ENCODE measurements at regions not wholly inside any gene's neighbourhood (a gene's known extent, or its start where the extent isn't known, plus 50 kb on each side); places are given as distances from the start of the nearest gene placed in this dataset.

DNA sequence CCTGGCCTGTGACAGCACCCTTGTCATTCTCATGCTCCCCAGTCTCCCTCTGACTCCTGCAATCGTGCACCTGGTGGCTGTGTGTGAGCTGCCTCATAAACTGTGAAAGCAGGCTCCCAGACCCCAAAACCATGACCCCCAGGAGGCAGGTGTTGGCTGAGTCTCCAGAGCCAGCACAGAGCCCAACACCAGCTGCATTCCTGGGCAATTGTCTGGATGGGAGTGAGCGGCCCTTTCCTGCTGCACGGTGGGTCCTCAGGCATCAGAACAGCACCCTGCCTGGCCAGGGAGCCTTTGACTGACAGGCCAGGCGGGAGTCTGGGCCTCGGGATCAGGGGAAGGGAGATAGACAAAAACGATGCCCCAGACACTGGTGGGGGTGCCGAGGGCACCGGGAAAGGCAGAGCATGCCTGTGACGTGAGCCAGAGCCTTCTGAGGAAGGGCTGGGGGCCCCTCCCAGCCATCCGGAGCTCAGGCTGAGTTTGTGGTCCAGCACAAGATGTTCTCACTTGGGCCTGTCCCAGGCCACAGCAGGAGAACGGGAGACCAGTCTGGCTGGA, 135.1 kb upstream of the GPC1 start:
- DNase-seq = peak; percentile 36

GRCh38 chr2:240300840-240301239, 134.6 kb upstream of the GPC1 start:
- peak; percentile 30 for DNase-seq

- DNase-seq = peak; percentile 43
Measured at GRCh38 chr2:240301256-240301795, 134.1 kb upstream of the GPC1 start.

- DNase-seq = peak; percentile 24
Measured at GRCh38 chr2:240302041-240302440, 133.4 kb upstream of the GPC1 start.

DNA sequence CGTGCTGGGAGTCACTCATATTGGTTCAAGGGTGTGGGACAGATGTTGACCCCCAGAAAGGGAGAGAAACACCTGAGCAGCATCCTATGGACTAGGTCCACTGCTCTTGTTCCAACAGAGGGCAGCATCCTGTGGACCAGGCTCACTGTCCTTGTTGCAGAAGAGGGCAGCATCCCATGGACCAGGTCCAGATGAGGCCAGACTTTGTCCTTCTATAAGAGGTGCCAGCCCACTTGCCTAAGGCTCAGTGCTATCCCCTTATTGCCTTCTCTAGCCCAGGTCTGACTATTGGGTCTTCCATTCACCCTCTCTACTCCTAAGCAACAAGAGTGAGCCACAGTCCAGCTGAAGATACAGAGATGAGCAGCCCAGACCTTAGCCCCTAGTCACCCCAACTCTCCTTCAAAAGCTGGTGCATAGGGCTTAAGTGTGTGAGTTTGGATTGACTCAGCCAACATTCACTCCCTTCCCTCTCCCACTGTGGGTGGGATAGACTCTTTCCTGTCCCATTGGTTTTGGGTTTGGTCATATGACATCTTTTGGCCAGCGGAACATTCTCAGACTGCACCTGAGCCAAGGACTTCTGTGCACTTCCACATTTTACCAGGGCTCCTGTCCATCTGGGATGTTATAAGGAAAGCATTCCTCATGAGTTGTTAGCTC, 132.4 kb upstream of the GPC1 start:
- peak; percentile 17 for DNase-seq

- peak; percentile 37 for DNase-seq
Measured at GRCh38 chr2:240303896-240304745, 131.3 kb upstream of the GPC1 start.

- DNase-seq = peak; percentile 31
Measured at GRCh38 chr2:240304746-240305161, 130.7 kb upstream of the GPC1 start.

DNA sequence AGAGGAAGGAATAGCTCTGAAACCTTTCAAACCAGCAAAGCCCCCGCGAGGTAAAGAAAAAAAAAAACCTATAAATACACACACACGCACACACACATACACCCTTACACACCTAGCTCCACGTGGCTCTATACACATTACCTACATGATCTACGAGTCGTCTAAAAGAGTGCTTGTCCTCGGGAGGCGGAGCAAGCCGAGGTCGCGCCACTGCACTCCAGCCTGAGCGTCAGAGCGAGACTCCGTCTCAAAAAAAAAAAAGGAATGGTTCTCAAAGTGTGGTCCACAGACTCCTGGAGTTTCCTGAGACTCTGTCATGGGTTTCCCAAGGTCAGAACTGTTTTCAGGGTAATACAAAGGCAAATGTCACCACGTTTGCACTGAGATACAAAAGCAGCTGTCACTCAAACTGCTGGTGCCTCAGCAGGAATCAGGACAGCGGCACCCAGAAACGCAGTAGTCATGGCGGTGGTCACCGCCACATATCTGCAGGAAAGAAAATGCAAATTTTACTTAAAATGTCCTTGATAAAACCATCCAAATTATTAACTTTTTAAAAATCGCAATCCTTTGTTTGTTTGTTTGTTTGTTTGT, 130.0 kb upstream of the GPC1 start:
- DNase-seq = peak; percentile 24

DNA sequence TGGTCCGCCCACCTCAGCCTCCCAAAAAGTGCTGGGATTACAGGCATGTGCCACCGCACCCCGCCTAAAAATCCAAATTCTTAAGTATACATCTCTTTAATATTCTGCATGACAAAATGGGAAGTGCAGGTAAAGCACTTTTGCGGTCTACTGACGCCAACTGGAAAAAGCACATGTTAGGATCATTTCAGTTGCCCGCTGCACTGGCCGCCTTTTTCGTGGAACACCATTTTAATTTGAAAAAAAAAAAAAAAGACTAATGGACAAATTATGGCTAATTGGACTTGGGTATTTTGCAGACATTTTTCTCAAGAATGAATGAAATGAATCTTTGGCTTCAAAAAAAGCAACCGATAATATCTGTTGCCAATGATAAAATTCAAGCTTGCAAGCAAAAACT, 129.3 kb upstream of the GPC1 start:
- peak; percentile 21 for DNase-seq

DNA sequence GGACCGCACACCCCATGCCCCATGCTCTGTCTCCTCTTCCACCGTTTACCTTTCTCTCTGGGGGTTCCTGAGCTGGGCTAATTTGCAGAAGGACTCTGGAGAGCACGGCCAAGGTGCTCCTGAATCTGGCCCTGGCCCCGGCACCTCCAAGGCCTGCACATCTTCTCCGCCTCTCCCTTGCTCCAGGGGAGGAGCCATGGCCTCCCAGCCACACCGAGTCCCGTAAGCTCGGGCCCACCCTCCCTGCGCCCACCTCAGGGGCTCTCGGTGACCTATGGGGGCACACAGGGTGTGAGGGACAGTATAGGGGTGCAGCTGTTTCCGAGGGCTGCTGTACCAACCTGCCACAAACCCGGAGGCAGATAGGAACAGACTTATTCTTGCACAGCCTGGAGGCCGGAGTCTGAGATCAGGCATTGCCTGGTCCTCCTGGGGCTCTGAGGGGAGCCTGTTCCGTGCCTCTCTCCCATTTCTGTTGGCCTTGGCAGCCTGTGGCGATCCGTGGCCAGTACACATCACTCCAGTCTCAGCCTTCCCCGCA, 127.3 kb upstream of the GPC1 start:
- DNase-seq = peak; percentile 60

DNA sequence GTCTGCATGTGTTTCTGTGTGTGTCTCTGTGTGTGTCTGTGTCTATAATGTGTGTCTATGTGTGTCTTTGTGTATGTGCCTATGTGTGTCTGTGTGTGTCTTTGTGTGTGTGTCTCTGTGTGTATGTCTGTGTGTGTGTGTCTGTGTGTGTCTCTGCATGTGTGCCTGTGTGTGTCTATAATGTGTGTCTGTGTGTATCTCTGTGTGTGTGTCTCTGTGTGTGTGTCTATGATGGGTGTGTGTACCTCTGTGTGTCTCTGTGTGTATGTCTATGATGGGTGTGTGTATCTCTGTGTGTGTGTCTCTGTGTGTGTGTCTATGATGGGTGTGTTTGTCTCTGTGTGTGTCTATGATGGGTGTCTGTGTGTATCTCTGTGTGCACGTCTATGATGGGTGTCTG, 126.2 kb upstream of the GPC1 start:
- DNase-seq = no peak

- peak; percentile 19 for DNase-seq
Measured at GRCh38 chr2:240310201-240310600, 125.3 kb upstream of the GPC1 start.

GRCh38 chr2:240310645-240311044, 124.8 kb upstream of the GPC1 start:
- DNase-seq = peak; percentile 33

GRCh38 chr2:240311821-240312220, 123.6 kb upstream of the GPC1 start:
- no peak for DNase-seq

- peak; percentile 44 for DNase-seq
Measured at GRCh38 chr2:240319221-240319854, 116.1 kb upstream of the GPC1 start.

DNA sequence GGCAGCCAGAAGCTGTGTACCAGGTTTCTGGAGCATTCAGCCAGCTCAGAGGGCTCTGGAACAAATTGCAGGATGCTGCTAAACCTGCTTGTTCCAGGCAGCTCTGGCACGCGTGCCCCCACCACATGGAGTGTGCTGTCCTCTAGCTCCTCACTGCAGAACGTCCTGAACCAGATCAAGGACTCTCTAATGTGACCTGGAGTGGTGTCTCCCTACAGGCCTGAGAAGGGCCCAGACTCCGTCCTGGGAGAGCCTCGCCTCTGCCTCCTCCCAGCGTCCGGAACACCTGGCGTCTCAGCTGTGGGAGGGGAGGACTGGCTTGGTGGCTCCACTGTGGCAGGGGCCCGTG, 115.6 kb upstream of the GPC1 start:
- DNase-seq = no peak

DNA sequence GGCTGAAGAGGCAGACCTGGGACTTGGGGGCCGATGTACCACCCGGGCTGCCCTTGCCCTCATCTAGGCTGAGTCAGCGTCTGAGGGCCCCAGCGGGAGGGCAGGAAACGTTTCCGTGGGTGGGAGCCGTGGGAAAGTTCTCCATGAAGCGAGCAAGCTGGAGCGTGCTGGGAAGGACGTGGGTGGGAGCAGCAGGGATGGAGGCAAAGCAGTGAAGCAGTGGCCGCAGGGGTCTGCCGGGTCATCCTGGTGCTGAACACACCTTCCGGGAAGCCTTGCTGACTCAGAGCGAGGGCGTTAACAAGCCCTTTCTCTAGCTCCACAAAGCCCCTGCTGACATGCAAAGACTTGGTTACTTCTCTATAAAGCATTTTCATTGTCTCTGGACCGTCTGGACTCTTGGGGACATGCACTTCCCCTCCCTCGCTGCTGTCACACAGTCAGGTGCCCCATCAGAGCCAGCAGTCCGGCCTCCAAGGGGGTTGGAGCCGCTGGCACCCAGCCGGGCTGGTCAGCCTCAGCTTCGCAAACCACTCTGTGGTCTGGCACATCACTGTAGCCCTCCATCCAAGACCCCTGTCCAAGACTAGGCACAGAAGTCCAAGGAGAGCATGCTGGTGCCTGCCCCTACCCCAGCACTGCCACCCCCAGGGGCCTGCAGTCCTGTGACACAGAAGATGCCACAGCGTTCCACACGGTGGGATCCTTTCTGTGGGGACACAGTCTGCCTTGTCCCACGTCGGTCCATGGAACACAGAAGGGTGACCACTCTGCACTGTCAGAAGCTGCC, 115.1 kb upstream of the GPC1 start:
- peak; percentile 54 for DNase-seq

- peak; percentile 53 for DNase-seq
Measured at GRCh38 chr2:240322231-240322955, 113.1 kb upstream of the GPC1 start.

DNA sequence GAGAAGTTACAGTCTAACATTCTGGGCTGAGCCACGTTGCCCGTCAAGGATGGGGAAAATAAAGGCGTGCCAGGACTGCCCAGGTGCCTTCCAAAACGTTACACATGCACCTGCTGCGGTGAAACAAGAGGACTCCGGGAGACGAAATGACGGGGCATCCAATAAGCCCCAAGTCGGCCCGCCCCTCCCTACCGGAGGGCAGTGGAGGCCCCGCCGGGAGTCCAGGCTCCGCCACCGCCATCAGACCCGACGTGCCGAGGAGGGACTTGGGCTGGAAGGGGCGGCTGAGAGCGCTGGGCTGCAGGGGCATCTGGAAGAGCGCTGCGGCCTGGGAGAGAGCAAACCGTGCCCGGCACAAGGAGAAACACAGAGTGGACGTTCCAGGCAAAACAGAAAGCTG, 112.5 kb upstream of the GPC1 start:
- peak; percentile 47 for DNase-seq

- peak; percentile 53 for DNase-seq
Measured at GRCh38 chr2:240323601-240324291, 111.7 kb upstream of the GPC1 start.
